SK-N-MC (cell line): ENCODE measurements at regions not wholly inside any gene's neighbourhood (a gene's known extent, or its start where the extent isn't known, plus 50 kb on each side); places are given as distances from the start of the nearest gene placed in this dataset.

Experiments
- EZH2 ChIP-seq: fragments of 200-600 bp; sonication (generic); IDR thresholded peaks from one replicate; pipeline ENCODE4 v1.6.1; 2017; ENCODE audit warnings: antibody characterized with exemption
- POLR2AphosphoS5 ChIP-seq: IDR thresholded peaks from 2 replicates; pipeline ENCODE4 v1.6.1; 2012; ENCODE audit warnings: mild to moderate bottlenecking, low read depth, low read length, borderline replicate concordance

DNA sequence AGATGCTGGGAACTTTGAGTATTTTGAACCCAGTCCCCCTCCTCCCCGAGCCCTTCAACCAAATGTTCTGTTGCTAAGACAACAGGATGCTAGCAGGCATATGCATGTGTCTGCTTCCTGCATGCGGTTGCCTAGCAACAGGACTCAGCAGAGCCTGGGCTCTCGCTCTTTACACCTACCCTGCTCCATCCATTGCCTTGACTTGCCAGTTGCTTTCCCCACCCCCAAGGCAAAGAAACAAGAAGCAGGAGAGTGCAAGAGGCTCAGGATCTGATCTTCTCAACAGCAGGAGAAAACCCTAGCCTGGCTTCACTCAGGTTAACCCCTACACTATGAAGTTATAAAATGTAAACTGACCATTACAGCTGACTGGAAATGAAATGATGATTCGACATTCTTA is 393.0 kb downstream of the IGSF11 start:
- TF ChIP-seq POLR2AphosphoS5 (no peak), EZH2 (no peak)
